ENCODE measurements at regions not wholly inside any gene's neighbourhood (a gene's known extent, or its start where the extent isn't known, plus 50 kb on each side); places are given as distances from the start of the nearest gene placed in this dataset.
"Not testable (repeated sequence)": the region's sequence is repeated elsewhere in the genome, so short reads cannot be mapped to it uniquely, and the experiment has no call there.

DNA sequence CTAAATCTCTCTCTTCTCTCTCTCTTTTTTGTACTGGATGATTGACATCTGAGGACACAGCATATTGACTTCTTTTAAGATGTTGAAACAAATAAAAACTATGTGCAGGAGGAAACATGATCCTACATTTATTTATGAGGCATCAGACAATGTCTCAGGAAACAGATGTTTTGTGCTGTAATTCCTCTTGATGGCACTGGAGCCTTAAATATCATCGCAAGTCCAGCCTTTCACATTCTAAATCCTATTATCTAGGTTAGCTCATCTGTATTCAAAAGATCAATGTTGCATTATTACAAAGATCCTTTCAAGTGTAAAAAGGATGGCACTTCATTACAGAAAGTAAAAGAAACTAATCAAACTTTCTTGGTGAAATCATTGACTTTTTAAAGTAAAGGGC, 63.9 kb downstream of the MAT2B start:
- no peak for DNase-seq (ENCODE audit: low read depth in 2 of 2)

- DNase-seq (ENCODE audit: low read depth in 2 of 2) = no peak
Measured at GRCh38 chr5:163571744-163572143, 66.3 kb downstream of the MAT2B start.

- DNase-seq (ENCODE audit: low read depth in 2 of 2) = no peak
Measured at GRCh38 chr5:163574472-163575440, 69.3 kb downstream of the MAT2B start.

- DNase-seq (ENCODE audit: low read depth in 2 of 2) = no peak
Measured at GRCh38 chr5:163578652-163579051, 73.2 kb downstream of the MAT2B start.

DNA sequence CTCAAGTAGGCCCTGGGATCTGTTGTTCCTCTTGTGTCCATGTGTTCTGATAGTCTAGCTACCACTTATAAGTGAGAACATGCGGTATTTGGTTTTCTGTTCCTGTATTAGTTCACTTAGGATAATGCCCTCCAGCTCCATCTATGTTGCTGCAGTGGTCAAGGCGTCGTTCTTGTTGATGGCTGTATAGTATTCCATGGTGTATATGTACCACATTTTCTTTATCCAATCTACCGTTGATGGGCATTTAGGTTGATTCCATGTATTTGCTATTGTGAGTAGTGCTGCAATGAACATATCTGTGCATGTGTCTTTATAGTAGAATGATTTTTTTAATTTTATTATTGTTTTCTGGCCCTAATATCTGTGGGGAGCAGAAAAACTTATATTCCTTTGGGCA, 74.3 kb downstream of the MAT2B start:
- no peak for DNase-seq (ENCODE audit: low read depth in 2 of 2)

DNA sequence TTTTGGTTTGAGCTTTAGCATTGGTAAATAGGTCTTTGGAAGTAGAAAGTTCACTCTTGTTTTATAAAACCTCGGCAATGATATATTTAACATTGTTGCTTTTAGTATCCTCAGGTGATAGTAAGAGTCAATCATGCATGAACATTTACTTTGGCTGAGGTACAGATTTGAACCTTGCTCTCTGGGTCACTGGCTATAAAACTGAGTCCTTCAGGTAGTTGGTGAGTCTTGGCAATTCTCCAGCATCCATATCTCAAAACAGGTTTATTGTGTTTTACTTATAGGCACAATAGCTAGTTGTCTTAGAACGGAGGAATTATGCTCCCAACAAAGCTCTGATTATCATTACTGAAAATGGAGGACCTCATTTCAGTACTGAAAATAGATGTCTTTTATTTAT, 75.1 kb downstream of the MAT2B start:
- no peak for DNase-seq (ENCODE audit: low read depth in 2 of 2)

DNA sequence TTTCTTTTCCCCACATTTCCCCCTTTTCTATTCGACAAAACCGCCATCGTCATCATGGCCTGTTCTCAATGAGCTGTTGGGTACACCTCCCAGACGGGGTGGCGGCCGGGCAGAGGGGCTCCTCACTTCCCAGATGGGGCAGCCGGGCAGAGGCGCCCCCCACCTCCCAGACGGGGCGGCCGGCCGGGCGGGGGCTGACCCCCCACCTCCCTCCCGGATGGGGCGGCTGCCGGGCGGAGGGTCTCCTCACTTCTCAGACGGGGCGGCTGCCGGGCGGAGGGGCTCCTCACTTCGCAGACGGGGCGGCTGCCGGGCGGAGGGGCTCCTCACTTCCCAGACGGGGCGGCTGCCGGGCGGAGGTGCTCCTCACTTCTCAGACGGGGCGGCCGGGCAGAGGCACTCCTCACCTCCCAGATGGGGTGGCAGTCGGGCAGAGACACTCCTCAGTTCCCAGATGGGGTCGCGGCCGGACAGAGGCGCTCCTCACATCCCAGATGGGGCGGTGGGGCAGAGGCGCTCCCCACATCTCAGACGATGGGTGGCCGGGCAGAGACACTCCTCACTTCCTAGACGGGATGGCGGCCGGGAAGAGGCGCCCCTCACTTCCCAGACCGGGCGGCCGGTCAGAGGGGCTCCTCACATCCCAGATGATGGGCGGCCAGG, 78.2 kb downstream of the MAT2B start:
- DNase-seq (ENCODE audit: low read depth in 2 of 2) = not testable (repeated sequence)

DNA sequence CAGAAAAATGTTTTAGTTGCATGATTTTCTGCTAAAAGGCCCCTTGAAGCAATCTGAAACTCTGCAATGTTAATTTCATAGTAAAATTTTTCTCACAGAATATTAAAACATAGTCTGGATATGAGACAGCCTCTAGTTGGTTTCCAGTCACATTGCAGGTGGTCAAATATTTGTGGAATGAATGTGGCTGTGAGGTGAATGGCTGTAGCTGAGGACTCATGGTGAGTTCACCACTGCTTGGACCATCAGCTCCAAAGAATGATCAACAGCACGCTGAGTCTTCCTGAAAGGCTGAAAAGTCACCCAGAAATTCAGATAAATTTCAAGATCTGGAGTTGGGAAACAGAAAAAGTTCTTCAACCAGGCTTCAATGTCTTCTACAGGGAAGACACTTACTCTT, 79.8 kb downstream of the MAT2B start:
- no peak for DNase-seq (ENCODE audit: low read depth in 2 of 2)

DNA sequence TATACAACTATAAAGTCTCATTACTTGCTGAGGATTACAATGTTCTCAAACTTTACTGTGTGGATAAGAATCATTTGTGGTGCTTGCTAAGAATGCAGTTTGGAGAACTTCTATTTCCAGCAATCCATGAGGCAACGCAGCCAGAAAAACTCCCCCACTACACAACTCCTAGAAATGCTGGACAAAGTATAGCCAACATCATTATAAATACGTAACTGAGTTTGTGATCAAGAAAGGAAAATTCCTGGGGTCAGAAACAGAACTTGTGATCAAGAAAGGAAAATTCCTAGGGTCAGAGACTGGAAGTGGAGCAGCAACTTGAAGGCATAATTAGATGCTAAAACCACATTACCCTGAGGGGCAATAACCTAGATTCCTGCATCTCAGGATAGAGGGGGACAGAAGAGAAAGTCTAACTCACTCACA, 81.1 kb downstream of the MAT2B start:
- no peak for DNase-seq (ENCODE audit: low read depth in 2 of 2)

- no peak for DNase-seq (ENCODE audit: low read depth in 2 of 2)
Measured at GRCh38 chr5:163594951-163595350, 89.5 kb downstream of the MAT2B start.

DNA sequence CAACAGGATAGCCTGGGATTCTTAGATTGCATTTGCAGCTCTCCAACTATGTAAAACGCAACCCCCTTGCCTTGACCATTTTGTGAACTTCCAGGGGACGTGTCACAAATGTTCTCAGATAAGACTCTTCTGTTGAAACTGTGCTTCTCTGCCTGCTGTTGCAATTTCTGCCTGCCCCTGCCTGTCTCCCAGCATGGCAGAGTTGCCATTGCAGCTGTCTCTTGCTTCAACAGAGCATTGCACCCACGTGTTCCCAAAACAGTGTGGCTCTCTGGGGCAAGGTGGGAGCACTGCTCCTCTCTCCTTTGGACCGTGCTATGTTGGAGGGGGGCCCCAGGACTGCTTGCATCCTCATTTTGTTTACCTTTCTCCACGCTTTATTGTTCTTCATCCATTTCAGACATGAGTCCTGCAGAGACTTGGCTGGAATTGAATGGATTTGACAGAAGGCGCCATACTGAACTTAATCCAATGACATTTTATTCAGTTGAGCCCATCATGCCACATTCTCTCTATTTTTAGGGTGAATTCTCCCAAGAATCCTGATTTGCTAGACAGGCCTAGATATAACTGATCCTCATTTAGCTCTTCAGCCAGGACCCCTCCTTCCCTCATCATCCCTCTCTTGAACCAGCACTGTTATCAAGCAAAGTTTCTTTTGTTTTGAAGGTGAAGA, 90.7 kb downstream of the MAT2B start:
- no peak for DNase-seq (ENCODE audit: low read depth in 2 of 2)

- no peak for DNase-seq (ENCODE audit: low read depth in 2 of 2)
Measured at GRCh38 chr5:163596608-163597315, 91.3 kb downstream of the MAT2B start.

DNA sequence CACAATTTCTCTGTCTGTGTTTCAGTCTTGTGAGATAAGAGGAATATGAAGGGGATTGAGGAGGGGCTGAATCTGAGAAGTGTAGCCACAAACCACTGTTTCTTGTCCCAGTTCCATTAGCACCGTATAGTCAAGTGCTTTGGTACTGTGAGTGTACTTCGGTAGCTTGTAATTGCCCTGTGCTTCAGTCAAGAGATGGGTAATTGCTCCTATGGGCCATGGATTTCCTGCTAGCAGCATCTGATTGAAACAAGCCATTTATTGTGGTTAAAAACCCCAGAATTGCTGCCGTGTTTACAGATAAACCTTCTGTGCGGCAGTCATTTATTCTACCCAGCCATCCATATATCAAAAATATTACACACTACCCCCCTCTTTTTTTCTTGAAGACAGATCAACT, 98.6 kb downstream of the MAT2B start:
- DNase-seq (ENCODE audit: low read depth in 2 of 2) = no peak

- no peak for DNase-seq (ENCODE audit: low read depth in 2 of 2)
Measured at GRCh38 chr5:163607256-163607655, 101.8 kb downstream of the MAT2B start.

DNA sequence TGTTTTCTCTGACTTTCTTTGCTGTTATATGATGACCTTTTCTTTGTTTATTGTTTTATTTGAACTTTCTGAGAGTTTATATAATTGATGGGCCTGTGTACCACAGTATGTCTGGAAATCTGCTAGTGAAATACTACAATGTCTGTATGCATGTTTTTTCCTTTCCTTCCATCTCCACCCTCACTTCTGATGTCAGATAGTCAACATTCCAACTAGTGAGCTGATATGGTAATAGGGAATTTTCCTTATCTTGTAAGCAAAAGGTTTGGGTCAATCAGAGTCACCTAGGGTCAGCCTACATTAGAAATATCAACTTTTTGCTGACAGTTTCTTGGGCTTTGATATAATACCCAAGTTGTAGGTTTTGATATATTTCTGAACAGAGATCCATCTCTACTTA, 103.2 kb downstream of the MAT2B start:
- DNase-seq (ENCODE audit: low read depth in 2 of 2) = no peak

DNA sequence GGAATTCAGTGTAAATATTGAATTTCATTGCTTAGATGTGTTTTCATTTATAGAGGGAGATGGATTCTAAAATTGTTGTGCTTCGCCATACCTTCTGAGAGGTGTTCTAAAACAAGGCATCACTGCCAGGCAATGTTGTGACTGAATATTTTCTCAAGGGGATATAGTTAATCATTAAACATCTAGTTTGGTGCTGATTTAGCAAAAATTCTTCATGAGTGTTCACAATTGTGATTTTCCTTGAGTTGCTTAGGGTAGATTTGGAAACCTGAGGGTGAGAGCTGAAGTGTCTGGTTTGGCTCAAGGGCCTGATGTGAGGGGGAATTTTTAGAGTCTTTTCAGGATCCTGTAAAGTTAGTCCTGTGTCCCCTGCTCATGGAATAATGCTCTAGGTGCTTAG, 104.5 kb downstream of the MAT2B start:
- no peak for DNase-seq (ENCODE audit: low read depth in 2 of 2)

- no peak for DNase-seq (ENCODE audit: low read depth in 2 of 2)
Measured at GRCh38 chr5:163612358-163613149, 107.1 kb downstream of the MAT2B start.

DNA sequence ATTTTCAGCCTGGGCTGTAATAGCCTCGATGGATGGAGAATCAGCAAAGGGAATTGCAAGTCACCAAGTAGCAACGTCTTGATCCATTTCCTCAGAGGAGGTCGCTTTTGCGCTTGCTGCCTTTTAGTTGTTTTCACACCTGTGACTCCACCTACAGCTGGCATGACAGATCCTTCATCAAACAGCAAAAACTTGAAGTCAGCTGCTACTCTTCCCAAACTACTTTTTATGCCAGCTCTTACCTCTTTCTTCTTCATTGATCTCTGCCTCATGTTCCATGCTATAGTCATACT, 107.7 kb downstream of the MAT2B start:
- DNase-seq (ENCODE audit: low read depth in 2 of 2) = no peak

- DNase-seq (ENCODE audit: low read depth in 2 of 2) = no peak
Measured at GRCh38 chr5:163614787-163615186, 109.4 kb downstream of the MAT2B start.

DNA sequence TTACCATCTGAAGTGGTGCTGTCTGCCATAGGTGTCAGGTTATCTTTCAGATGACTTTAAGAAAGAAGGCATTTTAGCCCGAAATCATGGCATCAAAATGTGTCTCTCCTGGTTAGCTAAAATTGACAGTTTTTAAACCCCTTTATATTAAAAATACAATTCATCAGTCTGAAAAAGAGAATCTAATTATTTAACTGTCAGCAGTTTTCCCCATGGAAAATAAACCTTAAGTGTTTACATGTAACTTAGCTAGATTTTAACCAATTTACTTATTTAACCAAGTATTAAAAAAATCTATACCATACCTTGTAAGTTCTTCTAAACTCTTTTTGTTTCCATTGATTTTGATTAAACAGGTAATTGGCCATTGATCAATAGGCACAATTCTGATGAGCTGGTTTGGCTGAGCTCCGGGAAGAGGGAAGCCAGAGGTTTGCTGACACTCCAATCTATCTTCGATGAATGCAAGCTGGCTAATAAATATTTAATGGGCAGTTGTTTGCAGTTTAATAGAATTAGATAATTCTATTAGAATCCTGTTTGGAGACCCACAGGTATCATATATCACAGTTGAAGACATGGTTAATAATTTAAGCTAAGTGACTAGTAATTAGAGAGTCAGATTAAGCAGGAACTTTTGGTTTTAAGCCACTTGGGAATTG, 114.0 kb downstream of the MAT2B start:
- no peak for DNase-seq (ENCODE audit: low read depth in 2 of 2)

GRCh38 chr5:163619951-163620350, 114.5 kb downstream of the MAT2B start:
- DNase-seq (ENCODE audit: low read depth in 2 of 2) = no peak

Data from activated CD4-positive, alpha-beta T cell treated with anti-CD3 and anti-CD28 coated beads for 24 hours (primary cell).